ENCODE measurements at regions not wholly inside any gene's neighbourhood (a gene's known extent, or its start where the extent isn't known, plus 50 kb on each side); places are given as distances from the start of the nearest gene placed in this dataset.

GRCh38 chr12:45558353-45558752, 171.2 kb upstream of the ARID2 start:
- DNase-seq (ENCODE audit: low spot score in 2 of 2): no peak
- no peak for TF ChIP-seq CTCF (IDR thresholded peaks at IDR 0.05)
- TF ChIP-seq POLR2A (IDR thresholded peaks at IDR 0.05): no peak
- no peak overlapping the region for H3K4me3 ChIP-seq (ENCODE audit: low read depth, poor library complexity, severe bottlenecking)
- intact Hi-C loops (cut with DNase I; ENCODE audit: low total_unique reads): no loop called here
- 91 to 93% methylated on average over 4 of the region's 4 CpGs for WGBS, 2 donors

GRCh38 chr12:45559537-45559936, 170.0 kb upstream of the ARID2 start:
- no peak for DNase-seq (ENCODE audit: low spot score in 2 of 2)
- intact Hi-C loops (cut with DNase I; ENCODE audit: low total_unique reads): no loop called here
- 83 to 89% methylated on average over 3 of the region's 3 CpGs for WGBS, 2 donors
- TF ChIP-seq POLR2A (IDR thresholded peaks at IDR 0.05) (no peak), CTCF (IDR thresholded peaks at IDR 0.05) (no peak)
- no peak overlapping the region for H3K4me3 ChIP-seq (ENCODE audit: low read depth, poor library complexity, severe bottlenecking)

- H3K4me3 ChIP-seq (ENCODE audit: low read depth, poor library complexity, severe bottlenecking): no peak overlapping the region
- DNase-seq (ENCODE audit: low spot score in 2 of 2): no peak
- WGBS, 2 donors: 88 to 93% methylated on average over 4 of the region's 4 CpGs
- intact Hi-C loops (cut with DNase I; ENCODE audit: low total_unique reads): no loop called here
- TF ChIP-seq POLR2A (IDR thresholded peaks at IDR 0.05) (no peak), CTCF (IDR thresholded peaks at IDR 0.05) (no peak)
These were observed 168.8 kb upstream of the ARID2 start for GRCh38 chr12:45560689-45561088.

- 81 to 86% methylated on average over 4 of the region's 4 CpGs for WGBS, 2 donors
- no peak overlapping the region for H3K4me3 ChIP-seq (ENCODE audit: low read depth, poor library complexity, severe bottlenecking)
- TF ChIP-seq POLR2A (IDR thresholded peaks at IDR 0.05) (no peak), CTCF (IDR thresholded peaks at IDR 0.05) (no peak)
- DNase-seq (ENCODE audit: low spot score in 2 of 2): no peak
- intact Hi-C loops (cut with DNase I; ENCODE audit: low total_unique reads): no loop called here
These were observed 168.0 kb upstream of the ARID2 start for GRCh38 chr12:45561488-45561887.

GRCh38 chr12:45565590-45565989, 163.9 kb upstream of the ARID2 start:
- TF ChIP-seq POLR2A (IDR thresholded peaks at IDR 0.05): no peak
- TF ChIP-seq CTCF (IDR thresholded peaks at IDR 0.05): no peak
- no peak for DNase-seq (ENCODE audit: low spot score in 2 of 2)
- intact Hi-C loops (cut with DNase I; ENCODE audit: low total_unique reads): no loop called here
- H3K4me3 ChIP-seq (ENCODE audit: low read depth, poor library complexity, severe bottlenecking): no peak overlapping the region

GRCh38 chr12:45566257-45566656, 163.2 kb upstream of the ARID2 start:
- no peak for DNase-seq (ENCODE audit: low spot score in 2 of 2)
- H3K4me3 ChIP-seq (ENCODE audit: low read depth, poor library complexity, severe bottlenecking): no peak overlapping the region
- intact Hi-C loops (cut with DNase I; ENCODE audit: low total_unique reads): no loop called here
- TF ChIP-seq CTCF (IDR thresholded peaks at IDR 0.05): no peak
- no peak for TF ChIP-seq POLR2A (IDR thresholded peaks at IDR 0.05)
- 83 to 92% methylated on average over 2 of the region's 2 CpGs for WGBS, 2 donors
